Esophagus muscularis mucosa (tissue), 4 donors: ENCODE measurements at regions not wholly inside any gene's neighbourhood (a gene's known extent, or its start where the extent isn't known, plus 50 kb on each side); places are given as distances from the start of the nearest gene placed in this dataset.

Source experiments
- CTCF ChIP-seq, 3 experiments: fragments of 200-600 bp in 2 of 3; fragments of 450-650 bp in 1 of 3; sonication (generic) in 2 of 3; IDR thresholded peaks; one replicate each; pipeline ENCODE4 v1.5.1; 2017 to 2019; ENCODE audit warnings: antibody characterized with exemption in 3 of 3, mild to moderate bottlenecking in 2 of 3, moderate library complexity in 1 of 3
- EP300 ChIP-seq: sonication (generic); formaldehyde crosslinking; IDR thresholded peaks from one replicate; pipeline ENCODE4 v1.6.1; 2017; ENCODE audit warnings: antibody characterized with exemption
- POLR2A ChIP-seq: fragments of 450-650 bp; IDR thresholded peaks from one replicate; pipeline ENCODE4 v1.6.1; 2017; ENCODE audit warnings: antibody characterized with exemption, moderate library complexity, mild to moderate bottlenecking, low read depth
- POLR2AphosphoS5 ChIP-seq, 2 donors: sonication (generic); formaldehyde crosslinking; IDR thresholded peaks; one replicate each; pipeline ENCODE4 v1.6.1; 2017; ENCODE audit warnings: antibody characterized with exemption in 2 of 2

- TF ChIP-seq CTCF (IDR thresholded peaks at IDR 0.05) (peak; percentile 67 to 83 (median 69)), POLR2AphosphoS5 (IDR thresholded peaks at IDR 0.05) (no peak), POLR2A (no peak), EP300 (no peak)
Observed at GRCh38 chrX:120790118-120790517, 85.5 kb downstream of the CT47B1 start.
